Activated T-cell treated with anti-CD3 and anti-CD28 coated beads, Interleukin-2, amount 50 U/mL, for 24 hours (primary cell): ENCODE measurements at regions not wholly inside any gene's neighbourhood (a gene's known extent, or its start where the extent isn't known, plus 50 kb on each side); places are given as distances from the start of the nearest gene placed in this dataset.
A peak's percentile ranks its signal among the peaks of the same experiment; 100 is the strongest.

Source experiments
- DNase-seq: peaks from one replicate; pipeline ENCODE4 v3.0.0-alpha.2; 2020
- H3K27ac Mint-ChIP-seq: 2 replicates; pipeline ENCODE4 v1.8.0; 2020; ENCODE audit warnings: mild to moderate bottlenecking, mixed read lengths
- H3K27me3 Mint-ChIP-seq: 2 replicates; pipeline ENCODE4 v1.8.0; 2020; ENCODE audit warnings: mixed read lengths
- H3K36me3 Mint-ChIP-seq: 2 replicates; pipeline ENCODE4 v1.8.0; 2020; ENCODE audit warnings: low read depth, mixed read lengths
- H3K4me1 Mint-ChIP-seq: 2 replicates; pipeline ENCODE4 v1.8.0; 2020; ENCODE audit warnings: low read depth, mixed read lengths
- H3K4me3 Mint-ChIP-seq: 2 replicates; pipeline ENCODE4 v1.8.0; 2020; ENCODE audit warnings: mild to moderate bottlenecking, moderate library complexity, mixed read lengths
- H3K9me3 Mint-ChIP-seq: 2 replicates; pipeline ENCODE4 v1.8.0; 2020; ENCODE audit warnings: mixed read lengths

DNA sequence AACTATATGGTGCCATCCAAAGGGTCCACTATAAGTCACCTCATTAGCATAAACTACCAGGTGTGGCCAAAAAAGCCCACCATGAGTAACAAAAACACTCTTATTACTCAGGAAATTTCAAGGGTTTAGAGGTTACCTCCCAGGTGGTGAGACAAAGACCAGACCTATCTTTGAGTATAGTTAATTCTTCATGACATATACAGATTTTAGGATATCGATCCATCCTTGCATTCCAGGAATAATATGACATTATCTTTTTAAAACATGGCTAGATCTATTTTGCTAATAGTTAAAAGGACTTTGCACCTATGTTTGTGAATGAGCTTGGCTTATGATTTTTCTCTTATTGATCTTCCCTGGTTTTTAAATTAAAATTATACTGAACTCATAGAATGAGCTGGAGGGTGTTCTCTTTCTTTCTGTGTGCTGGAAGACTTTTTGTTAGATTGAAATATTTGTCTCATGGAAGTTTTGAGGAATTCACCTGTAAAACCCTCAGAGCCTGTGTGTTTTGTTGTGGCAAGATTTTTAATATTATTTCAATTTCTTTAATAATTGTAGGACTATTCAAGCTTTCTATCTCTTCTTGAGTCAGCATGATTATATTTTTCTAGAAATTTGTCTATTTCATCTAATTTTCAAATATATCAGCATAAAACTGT is 138.7 kb upstream of the SLC45A1 start:
- Mint-ChIP-seq H3K4me3 (no peak overlapping the region), H3K27ac (no peak overlapping the region), H3K9me3 (peaks cover 14% of the 10 kb centered on the region), H3K27me3 (no peaks in the 10 kb centered on the region), H3K36me3 (peaks cover 3% of the 10 kb centered on the region), H3K4me1 (peaks cover 23% of the 10 kb centered on the region)
- no peak for DNase-seq

DNA sequence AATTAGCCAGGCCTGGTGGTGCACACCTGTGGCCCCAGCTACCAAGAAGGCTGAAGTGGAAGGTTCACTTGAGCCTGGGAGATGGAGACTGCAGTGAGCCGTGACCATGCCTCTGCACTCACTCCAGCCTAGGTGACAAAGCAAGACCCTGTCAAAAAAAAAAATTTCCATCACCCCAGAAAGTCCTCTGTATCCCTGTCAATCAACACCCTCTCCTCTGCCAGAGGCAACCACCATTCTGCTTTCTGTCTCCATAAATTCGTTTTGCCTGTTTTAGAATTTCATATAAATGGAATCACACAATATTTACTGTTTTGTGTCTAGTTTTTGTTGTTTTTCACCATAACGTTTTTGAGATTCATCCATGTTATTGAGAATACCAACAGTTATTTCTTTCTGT is 141.6 kb upstream of the SLC45A1 start:
- peaks cover 14% of the 10 kb centered on the region for H3K9me3 Mint-ChIP-seq
- no peak overlapping the region for H3K27ac Mint-ChIP-seq
- peaks cover 3% of the 10 kb centered on the region for H3K4me1 Mint-ChIP-seq
- no peak for DNase-seq
- H3K27me3 Mint-ChIP-seq, result no peaks in the 10 kb centered on the region
- peaks cover 3% of the 10 kb centered on the region for H3K36me3 Mint-ChIP-seq
- no peak overlapping the region for H3K4me3 Mint-ChIP-seq

DNA sequence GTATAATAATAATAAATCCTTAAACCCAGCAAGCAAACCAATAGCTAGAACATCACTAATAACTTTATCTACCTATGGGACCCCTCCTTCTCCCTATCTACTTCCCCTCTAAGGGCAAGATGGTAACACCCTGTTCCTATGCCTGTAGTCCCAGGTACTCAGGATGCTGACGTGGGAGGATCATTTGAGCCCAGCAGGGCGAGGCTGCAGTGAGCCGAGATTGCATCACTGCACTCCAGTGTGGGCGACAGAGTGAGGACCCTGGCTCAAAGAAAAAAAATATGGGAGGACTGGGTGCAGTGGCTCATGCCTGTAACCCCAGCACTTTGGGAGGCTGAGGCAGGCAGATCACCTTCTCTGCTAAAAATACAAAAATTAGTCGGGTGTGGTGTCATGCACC is 143.1 kb upstream of the SLC45A1 start:
- Mint-ChIP-seq H3K36me3 (peaks cover 3% of the 10 kb centered on the region), H3K27me3 (no peaks in the 10 kb centered on the region), H3K4me3 (no peak overlapping the region), H3K9me3 (peaks cover 12% of the 10 kb centered on the region), H3K4me1 (peaks cover 10% of the 10 kb centered on the region), H3K27ac (no peak overlapping the region)
- no peak for DNase-seq

DNA sequence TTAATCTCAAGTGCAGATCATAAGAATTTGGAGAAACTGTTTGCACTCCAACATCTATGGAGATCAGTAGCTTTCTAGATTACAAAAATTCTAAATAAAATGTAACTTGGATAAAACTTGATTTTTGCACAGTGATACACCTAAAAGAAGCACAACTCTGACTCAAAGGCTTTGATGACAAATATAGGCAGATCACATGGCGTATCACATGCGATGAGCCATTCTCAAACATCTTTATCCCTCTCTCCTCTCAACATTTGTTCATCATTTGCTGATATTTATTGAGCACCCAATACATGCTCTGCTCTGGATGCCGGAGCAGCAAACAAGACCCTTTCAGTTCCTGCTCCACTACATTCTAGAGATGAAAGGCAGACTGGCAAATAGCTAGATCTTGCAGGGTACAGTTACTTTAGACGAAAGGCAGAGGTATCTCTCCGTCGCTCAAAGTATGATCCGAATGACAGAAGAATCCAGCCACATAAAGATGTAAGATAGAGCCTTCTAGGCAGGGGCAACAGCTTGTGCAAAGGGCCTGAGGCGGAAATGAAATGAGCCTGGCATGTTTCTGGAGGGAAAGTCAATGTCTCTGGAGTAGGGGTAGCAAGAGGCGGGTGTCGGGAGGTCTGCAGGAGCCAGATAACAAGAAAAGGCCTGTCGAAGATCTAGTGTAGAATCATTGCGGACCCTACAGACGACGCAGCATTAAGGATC is 145.8 kb upstream of the ERRFI1 start:
- Mint-ChIP-seq H3K27ac (no peak overlapping the region), H3K9me3 (no peaks in the 10 kb centered on the region), H3K27me3 (no peaks in the 10 kb centered on the region), H3K4me3 (no peak overlapping the region), H3K36me3 (no peaks in the 10 kb centered on the region), H3K4me1 (peaks cover 33% of the 10 kb centered on the region)
- DNase-seq, result no peak

DNA sequence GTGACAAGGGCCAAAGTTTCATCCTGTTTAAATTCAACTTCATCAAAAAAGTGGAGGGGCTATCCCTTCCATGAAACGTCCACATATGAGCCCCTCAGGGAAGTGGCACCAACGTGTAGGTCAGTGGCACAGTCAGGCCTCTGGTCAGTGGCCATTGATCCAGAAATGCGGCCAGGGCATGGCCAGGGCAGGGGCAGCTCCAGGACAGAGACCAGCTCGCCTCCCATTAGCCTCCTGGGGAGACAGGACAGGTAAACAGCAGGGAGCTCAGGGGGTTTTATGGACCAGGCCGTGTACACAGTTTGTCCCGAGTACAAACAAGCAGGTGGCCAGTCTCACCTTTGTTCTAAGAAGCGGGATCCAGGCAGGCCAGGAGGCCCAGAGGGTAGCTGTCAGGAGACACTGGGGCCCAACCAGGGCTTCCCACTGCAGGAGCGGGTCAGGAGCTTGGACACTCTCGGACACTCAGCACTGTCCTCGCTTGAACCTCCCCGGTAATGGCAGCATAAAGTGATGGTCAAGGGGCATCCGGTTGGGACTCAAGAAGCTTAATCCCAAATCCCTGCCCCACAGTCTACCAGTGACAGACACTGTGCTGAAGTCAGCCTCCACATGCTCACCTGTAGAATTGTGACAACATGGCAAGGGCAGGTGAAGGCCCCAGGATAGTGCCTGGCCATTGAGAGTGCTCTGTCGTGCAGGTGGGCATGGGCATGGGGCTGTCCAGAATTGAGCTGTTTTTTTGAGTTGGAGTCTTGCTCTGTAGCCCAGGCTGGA is 144.1 kb upstream of the ERRFI1 start:
- Mint-ChIP-seq H3K4me1 (peaks cover 43% of the 10 kb centered on the region), H3K4me3 (no peak overlapping the region), H3K27me3 (no peaks in the 10 kb centered on the region), H3K36me3 (no peaks in the 10 kb centered on the region), H3K27ac (no peak overlapping the region), H3K9me3 (no peaks in the 10 kb centered on the region)
- DNase-seq, result no peak

- Mint-ChIP-seq H3K27me3 (no peaks in the 10 kb centered on the region), H3K9me3 (no peaks in the 10 kb centered on the region), H3K36me3 (no peaks in the 10 kb centered on the region), H3K27ac (peak overlapping the region; percentile 85), H3K4me3 (peak overlapping the region; percentile 30), H3K4me1 (peaks cover 43% of the 10 kb centered on the region)
- DNase-seq, result peak; percentile 48
Measured at GRCh38 chr1:8169364-8170058, 143.4 kb upstream of the ERRFI1 start.

GRCh38 chr1:8167936-8168335 is 141.8 kb upstream of the ERRFI1 start:
- no peak overlapping the region for H3K27ac Mint-ChIP-seq
- no peaks in the 10 kb centered on the region for H3K9me3 Mint-ChIP-seq
- H3K4me1 Mint-ChIP-seq, result peaks cover 43% of the 10 kb centered on the region

GRCh38 chr1:8166406-8166805 is 140.3 kb upstream of the ERRFI1 start:
- Mint-ChIP-seq H3K4me1 (peaks cover 40% of the 10 kb centered on the region), H3K27ac (no peak overlapping the region), H3K36me3 (no peaks in the 10 kb centered on the region), H3K9me3 (no peaks in the 10 kb centered on the region), H3K27me3 (no peaks in the 10 kb centered on the region), H3K4me3 (no peak overlapping the region)
- DNase-seq, result no peak

More at GRCh38 chr1:8167936-8168335, 141.8 kb upstream of the ERRFI1 start:
- H3K4me3 Mint-ChIP-seq, result no peak overlapping the region
- H3K36me3 Mint-ChIP-seq, result no peaks in the 10 kb centered on the region
- no peaks in the 10 kb centered on the region for H3K27me3 Mint-ChIP-seq
- no peak for DNase-seq

DNA sequence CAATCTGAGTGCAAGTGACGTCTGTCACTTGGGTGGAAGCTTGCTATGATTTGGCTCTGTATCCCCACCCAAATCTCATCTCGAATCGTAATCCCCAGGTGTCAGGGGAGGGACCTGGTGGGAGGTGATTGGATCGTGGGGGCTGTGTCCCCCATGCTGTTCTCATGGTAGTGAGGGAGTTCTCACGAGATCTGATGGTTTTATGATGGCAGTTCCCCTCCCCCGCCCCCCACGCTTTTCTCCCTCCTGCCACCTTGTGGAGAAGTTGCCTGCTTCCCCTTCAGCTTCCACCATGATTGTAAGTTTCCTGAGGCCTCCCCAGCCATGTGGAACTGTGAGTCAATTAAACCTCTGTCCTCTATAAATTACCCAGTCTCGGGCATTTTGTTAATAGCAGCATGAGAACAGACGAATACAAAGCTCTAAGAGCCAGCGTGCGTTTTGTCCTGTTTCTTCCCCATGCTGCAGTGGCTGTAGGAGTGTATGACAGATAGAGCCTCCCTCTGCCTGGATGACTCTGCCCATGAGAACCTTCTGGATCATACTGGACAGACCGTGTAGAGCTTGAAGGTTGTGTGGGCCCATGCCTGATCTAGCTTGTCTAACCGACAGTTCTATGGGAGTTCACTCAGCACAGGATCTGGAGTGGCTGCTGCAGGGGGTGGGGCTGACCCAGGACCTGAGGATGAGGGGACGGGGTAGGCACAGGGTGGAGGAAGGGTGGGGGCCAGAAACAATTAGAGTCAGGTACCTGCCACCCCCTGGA is 139.7 kb upstream of the ERRFI1 start:
- Mint-ChIP-seq H3K9me3 (no peaks in the 10 kb centered on the region), H3K27ac (no peak overlapping the region), H3K4me1 (peaks cover 41% of the 10 kb centered on the region), H3K36me3 (no peaks in the 10 kb centered on the region), H3K27me3 (no peaks in the 10 kb centered on the region), H3K4me3 (no peak overlapping the region)
- DNase-seq, result no peak

- Mint-ChIP-seq H3K27me3 (no peaks in the 10 kb centered on the region), H3K4me3 (no peak overlapping the region), H3K27ac (no peak overlapping the region), H3K9me3 (no peaks in the 10 kb centered on the region), H3K4me1 (peaks cover 34% of the 10 kb centered on the region), H3K36me3 (no peaks in the 10 kb centered on the region)
- DNase-seq, result no peak
Measured at GRCh38 chr1:8164670-8165069, 138.6 kb upstream of the ERRFI1 start.

GRCh38 chr1:8163039-8163438 is 136.9 kb upstream of the ERRFI1 start:
- Mint-ChIP-seq H3K36me3 (no peaks in the 10 kb centered on the region), H3K4me3 (no peak overlapping the region), H3K27me3 (no peaks in the 10 kb centered on the region), H3K27ac (no peak overlapping the region), H3K4me1 (peaks cover 27% of the 10 kb centered on the region), H3K9me3 (no peaks in the 10 kb centered on the region)
- DNase-seq, result no peak

GRCh38 chr1:8162168-8162567 is 136.1 kb upstream of the ERRFI1 start:
- H3K27me3 Mint-ChIP-seq, result no peaks in the 10 kb centered on the region
- H3K4me1 Mint-ChIP-seq, result peaks cover 18% of the 10 kb centered on the region
- H3K4me3 Mint-ChIP-seq, result no peak overlapping the region
- H3K9me3 Mint-ChIP-seq, result no peaks in the 10 kb centered on the region
- no peaks in the 10 kb centered on the region for H3K36me3 Mint-ChIP-seq
- no peak overlapping the region for H3K27ac Mint-ChIP-seq
- DNase-seq, result no peak

GRCh38 chr1:8161546-8162105 is 135.5 kb upstream of the ERRFI1 start:
- Mint-ChIP-seq H3K27me3 (no peaks in the 10 kb centered on the region), H3K4me1 (peaks cover 14% of the 10 kb centered on the region), H3K4me3 (no peak overlapping the region), H3K36me3 (no peaks in the 10 kb centered on the region), H3K27ac (no peak overlapping the region), H3K9me3 (no peaks in the 10 kb centered on the region)
- DNase-seq, result no peak
